ENCODE measurements at regions not wholly inside any gene's neighbourhood (a gene's known extent, or its start where the extent isn't known, plus 50 kb on each side); places are given as distances from the start of the nearest gene placed in this dataset.

GRCh38 chr10:7492660-7493046 is 81.8 kb upstream of the SFMBT2 start:
- no peak for TF ChIP-seq TARDBP (IDR thresholded peaks at IDR 0.05)
- TF ChIP-seq FOXK2 (IDR thresholded peaks at IDR 0.05) = no peak
- no peak for TF ChIP-seq SP1 (IDR thresholded peaks at IDR 0.05)
- no peak for TF ChIP-seq ARNT (IDR thresholded peaks at IDR 0.05)
- no peak for TF ChIP-seq SUZ12 (IDR thresholded peaks at IDR 0.05)
- TF ChIP-seq LEF1 (IDR thresholded peaks at IDR 0.05; ENCODE audit: borderline replicate concordance) = no peak
